IMR-90 (cell line): ENCODE measurements at regions not wholly inside any gene's neighbourhood (a gene's known extent, or its start where the extent isn't known, plus 50 kb on each side); places are given as distances from the start of the nearest gene placed in this dataset.

Experiments used
- ATAC-seq: fragments of 200-7000 bp; cut with Tn5 transposase; 2 replicates; pipeline ENCODE4 v1.9.1; 2020; ENCODE audit warnings: low read depth, mild to moderate bottlenecking, moderate library complexity
- BruUV-seq: library from RNA; stranded (reverse); fragments of 400-500 nt; replicated peaks from 2 replicates; lab custom pipeline; 2021; lab: Mats Ljungman, UMichigan
- CTCF ChIA-PET: fragments of 300-600 bp; formaldehyde crosslinking; extraction: SDS; loops from one replicate; lab custom pipeline; 2021; ENCODE audit warnings: antibody characterized with exemption; lab: Yijun Ruan, JAX
- POLR2A ChIA-PET: fragments of 300-600 bp; sonication (Branson Sonifier 250); formaldehyde crosslinking; loops from one replicate; lab custom pipeline; 2022; ENCODE audit warnings: antibody characterized with exemption; ENCODE audit not compliant: unreplicated experiment; lab: Charles Lee
- DNase-seq: peaks from one replicate; pipeline ENCODE4 v3.0.0; 2013
- H2AFZ ChIP-seq: replicated peaks from 2 replicates; pipeline ENCODE3; 2013; ENCODE audit warnings: low read length, mild to moderate bottlenecking; ENCODE audit not compliant: poor library complexity
- H2AK5ac ChIP-seq: 2 replicates; pipeline ENCODE4 v1.6.1; 2013; ENCODE audit warnings: low read depth, low read length, inconsistent platforms
- H2AK9ac ChIP-seq: replicated peaks from 2 replicates; pipeline ENCODE3; 2013; ENCODE audit warnings: mild to moderate bottlenecking, low read depth, low read length, moderate library complexity; ENCODE audit not compliant: poor library complexity
- H2BK120ac ChIP-seq: 2 replicates; pipeline ENCODE4 v1.6.1; 2013; ENCODE audit warnings: low read depth, low read length, inconsistent platforms
- H2BK15ac ChIP-seq: 3 replicates; pipeline ENCODE4 v1.6.1; 2013; ENCODE audit warnings: low read depth, low read length, inconsistent platforms
- H2BK20ac ChIP-seq: 2 replicates; pipeline ENCODE4 v1.6.1; 2013; ENCODE audit warnings: low read depth, mild to moderate bottlenecking, inconsistent platforms, low read length, moderate library complexity
- H2BK5ac ChIP-seq: 2 replicates; pipeline ENCODE4 v1.6.1; 2013; ENCODE audit warnings: mild to moderate bottlenecking, low read depth, low read length, inconsistent platforms; ENCODE audit not compliant: poor library complexity, severe bottlenecking
- H3K14ac ChIP-seq: replicated peaks from 2 replicates; pipeline ENCODE4 v1.6.1; 2013; ENCODE audit warnings: low read depth, low read length, inconsistent platforms
- H3K18ac ChIP-seq: 2 replicates; pipeline ENCODE4 v1.6.1; 2013; ENCODE audit warnings: low read depth, low read length, control low read depth
- H3K23ac ChIP-seq: 2 replicates; pipeline ENCODE4 v1.6.1; 2013; ENCODE audit warnings: low read depth, low read length, inconsistent platforms
- H3K27ac ChIP-seq: 2 replicates; pipeline ENCODE4 v1.5.1; 2013; ENCODE audit warnings: mild to moderate bottlenecking, control low read depth, low read length; ENCODE audit not compliant: insufficient read depth
- H3K27me3 ChIP-seq: 2 replicates; pipeline ENCODE4 v1.6.1; 2013; ENCODE audit warnings: low read length; ENCODE audit not compliant: control insufficient read depth, insufficient read depth
- H3K36me3 ChIP-seq: 2 replicates; pipeline ENCODE4 v1.6.1; 2013; ENCODE audit warnings: low read length, mixed read lengths; ENCODE audit not compliant: control insufficient read depth, insufficient read depth
- H3K4ac ChIP-seq: 2 replicates; pipeline ENCODE4 v1.6.1; 2013; ENCODE audit warnings: low read depth, low read length, inconsistent platforms
- H3K4me1 ChIP-seq: 2 replicates; pipeline ENCODE4 v1.6.1; 2013; ENCODE audit warnings: low read length, mixed read lengths; ENCODE audit not compliant: control insufficient read depth, insufficient read depth
- H3K4me2 ChIP-seq: 2 replicates; pipeline ENCODE4 v1.6.1; 2013; ENCODE audit warnings: low read depth, mild to moderate bottlenecking, control low read depth, low read length, moderate library complexity
- H3K4me3 ChIP-seq: 2 replicates; pipeline ENCODE4 v1.5.1; 2013; ENCODE audit warnings: low read depth, mild to moderate bottlenecking, control low read depth, low read length, moderate library complexity; ENCODE audit not compliant: insufficient read depth
- H3K56ac ChIP-seq: 2 replicates; pipeline ENCODE4 v1.6.1; 2013; ENCODE audit warnings: low read length, inconsistent platforms; ENCODE audit not compliant: insufficient read depth; ENCODE audit errors: extremely low read depth
- H3K79me1 ChIP-seq, 2 experiments: 2 replicates each; pipeline ENCODE4 v1.6.1; 2013; ENCODE audit warnings: low read length in 2 of 2, inconsistent platforms in 1 of 2, low read depth in 1 of 2
- H3K9ac ChIP-seq: 2 replicates; pipeline ENCODE4 v1.6.1; 2013; ENCODE audit warnings: low read depth, low read length, control low read depth
- H3K9me1 ChIP-seq: 2 replicates; pipeline ENCODE4 v1.6.1; 2013; ENCODE audit warnings: low read length, inconsistent platforms; ENCODE audit not compliant: insufficient read depth
- H3K9me3 ChIP-seq: 2 replicates; pipeline ENCODE4 v1.6.1; 2013; ENCODE audit warnings: low read length; ENCODE audit not compliant: control insufficient read depth, insufficient read depth
- H4K20me1 ChIP-seq: 2 replicates; pipeline ENCODE4 v1.6.1; 2013; ENCODE audit warnings: low read length, inconsistent platforms; ENCODE audit not compliant: insufficient read depth
- H4K5ac ChIP-seq: 2 replicates; pipeline ENCODE4 v1.6.1; 2013; ENCODE audit warnings: mild to moderate bottlenecking, low read depth, low read length, control low read depth
- H4K8ac ChIP-seq, 2 experiments: 2 replicates each; pipeline ENCODE4 v1.6.1; 2013; ENCODE audit warnings: low read depth in 2 of 2, low read length in 2 of 2, control low read depth in 1 of 2, inconsistent platforms in 1 of 2
- H4K91ac ChIP-seq: 2 replicates; pipeline ENCODE4 v1.6.1; 2013; ENCODE audit warnings: low read depth, low read length, inconsistent platforms; ENCODE audit not compliant: insufficient read depth
- BHLHE40 ChIP-seq: fragments of 150-350 bp; IDR thresholded peaks from 2 replicates; pipeline ENCODE4 v1.6.1; 2016; ENCODE audit warnings: mild to moderate bottlenecking, low read depth, low read length
- CEBPB ChIP-seq: IDR thresholded peaks from 2 replicates; pipeline ENCODE4 v1.6.1; 2012; ENCODE audit warnings: low read depth, low read length, improper control_type of control experiment
- CHD1 ChIP-seq: IDR thresholded peaks from 2 replicates; pipeline ENCODE4 v1.6.1; 2012; ENCODE audit warnings: low read depth, low read length, improper control_type of control experiment
- FOS ChIP-seq: fragments of 150-350 bp; IDR thresholded peaks from 2 replicates; pipeline ENCODE4 v1.6.1; 2016; ENCODE audit warnings: low read depth, low read length
- MAFK ChIP-seq: IDR thresholded peaks from 2 replicates; pipeline ENCODE4 v1.6.1; 2012; ENCODE audit warnings: low read depth, low read length, improper control_type of control experiment
- MAZ ChIP-seq: IDR thresholded peaks from 2 replicates; pipeline ENCODE4 v1.6.1; 2012; ENCODE audit warnings: low read depth, mild to moderate bottlenecking, low read length, improper control_type of control experiment, moderate library complexity, borderline replicate concordance
- MXI1 ChIP-seq: IDR thresholded peaks from 2 replicates; pipeline ENCODE4 v1.6.1; 2012; ENCODE audit warnings: low read depth, mild to moderate bottlenecking, low read length, moderate library complexity, borderline replicate concordance
- NFE2L2 ChIP-seq: fragments of 150-350 bp; IDR thresholded peaks from 2 replicates; pipeline ENCODE4 v1.6.1; 2016; ENCODE audit warnings: low read depth, mild to moderate bottlenecking, low read length
- POLR2A ChIP-seq: IDR thresholded peaks from 2 replicates; pipeline ENCODE4 v1.6.1; 2012; ENCODE audit warnings: mild to moderate bottlenecking, low read depth, low read length
- RAD21 ChIP-seq: IDR thresholded peaks from 2 replicates; pipeline ENCODE4 v1.6.1; 2012; ENCODE audit warnings: low read length, improper control_type of control experiment
- RCOR1 ChIP-seq: IDR thresholded peaks from 2 replicates; pipeline ENCODE4 v1.6.1; 2012; ENCODE audit warnings: mild to moderate bottlenecking, low read length, improper control_type of control experiment; ENCODE audit not compliant: insufficient replicate concordance
- RFX5 ChIP-seq: IDR thresholded peaks from 2 replicates; pipeline ENCODE4 v1.8.0; 2012; ENCODE audit warnings: low read depth, mild to moderate bottlenecking, low read length, moderate library complexity
- WGBS, 2 experiments: methylation state at CpG; one replicate each; pipeline versions ENCODE4 v1.1.5 to v1.1.7; 2013; ENCODE audit warnings: missing lambda C conversion rate in 2 of 2; ENCODE audit not compliant: insufficient read length in 1 of 2; ENCODE audit errors: extremely low coverage in 2 of 2; 5-methylcytosine and 5-hydroxymethylcytosine counted together
- dilution Hi-C: fragments of 300-500 bp; cut with HindIII; formaldehyde crosslinking; loops from one replicate; pipeline ENCODE4 v1.14.3; 2018; ENCODE audit warnings: low sequenced_read_pairs; ENCODE audit not compliant: unreplicated experiment
- in situ Hi-C: fragments of 300-500 bp; cut with MboI; formaldehyde crosslinking; loops from 3 replicates; pipeline ENCODE4 v1.14.3; 2019; ENCODE audit warnings: low sequenced_read_pairs, inconsistent platforms, mixed read lengths
- intact Hi-C: fragments of 100-400 bp; cut with micrococcal nuclease; formaldehyde crosslinking; loops from 2 replicates; pipeline ENCODE4 v1.10.0; 2022
- TF ChIP-seq, protein P1 (sequence below): fragments of 150-350 bp; IDR thresholded peaks from 2 replicates; pipeline ENCODE4 v1.6.1; 2017; ENCODE audit warnings: mild to moderate bottlenecking, antibody characterized with exemption, low read length, low read depth
- TF ChIP-seq, protein P2 (sequence below): conservative IDR thresholded peaks from 2 replicates; pipeline ENCODE4 v1.5.1; 2012; ENCODE audit warnings: mild to moderate bottlenecking, low read depth, low read length, improper control_type of control experiment
- TF ChIP-seq, protein P3 (sequence below): fragments of 150-350 bp; IDR thresholded peaks from 2 replicates; pipeline ENCODE4 v1.6.1; 2016; ENCODE audit warnings: low read depth, mild to moderate bottlenecking, low read length, moderate library complexity, borderline replicate concordance

DNA sequence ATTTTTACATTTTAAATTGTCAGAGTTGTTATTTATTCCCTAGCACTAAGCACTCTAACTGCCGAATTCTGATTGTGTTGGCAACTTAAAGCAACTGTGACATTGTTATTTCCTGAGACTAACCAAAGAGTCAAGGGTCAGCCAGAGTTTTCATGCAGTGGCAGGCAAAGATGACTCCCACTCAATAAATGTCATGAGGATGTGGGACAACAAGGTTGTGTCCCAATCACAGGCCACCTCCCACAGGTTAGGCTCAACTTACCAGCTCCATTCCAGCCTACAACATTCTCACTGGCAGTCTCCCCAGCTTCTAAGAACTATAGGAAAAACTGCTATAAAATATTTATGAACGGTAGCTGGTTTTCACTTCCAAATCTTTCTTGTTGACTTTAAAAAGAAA, 80.1 kb downstream of the RSL24D1 start:
- no peak for TF ChIP-seq MXI1
- TF ChIP-seq MAZ = no peak
- TF ChIP-seq NFE2L2 = no peak
- no peak for TF ChIP-seq RFX5
- TF ChIP-seq, protein P1, sequence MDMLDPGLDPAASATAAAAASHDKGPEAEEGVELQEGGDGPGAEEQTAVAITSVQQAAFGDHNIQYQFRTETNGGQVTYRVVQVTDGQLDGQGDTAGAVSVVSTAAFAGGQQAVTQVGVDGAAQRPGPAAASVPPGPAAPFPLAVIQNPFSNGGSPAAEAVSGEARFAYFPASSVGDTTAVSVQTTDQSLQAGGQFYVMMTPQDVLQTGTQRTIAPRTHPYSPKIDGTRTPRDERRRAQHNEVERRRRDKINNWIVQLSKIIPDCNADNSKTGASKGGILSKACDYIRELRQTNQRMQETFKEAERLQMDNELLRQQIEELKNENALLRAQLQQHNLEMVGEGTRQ = no peak
- no peak for TF ChIP-seq RCOR1
- no peak for TF ChIP-seq MAFK
- TF ChIP-seq BHLHE40 = no peak
- TF ChIP-seq CHD1 = no peak
- TF ChIP-seq, protein P2, sequence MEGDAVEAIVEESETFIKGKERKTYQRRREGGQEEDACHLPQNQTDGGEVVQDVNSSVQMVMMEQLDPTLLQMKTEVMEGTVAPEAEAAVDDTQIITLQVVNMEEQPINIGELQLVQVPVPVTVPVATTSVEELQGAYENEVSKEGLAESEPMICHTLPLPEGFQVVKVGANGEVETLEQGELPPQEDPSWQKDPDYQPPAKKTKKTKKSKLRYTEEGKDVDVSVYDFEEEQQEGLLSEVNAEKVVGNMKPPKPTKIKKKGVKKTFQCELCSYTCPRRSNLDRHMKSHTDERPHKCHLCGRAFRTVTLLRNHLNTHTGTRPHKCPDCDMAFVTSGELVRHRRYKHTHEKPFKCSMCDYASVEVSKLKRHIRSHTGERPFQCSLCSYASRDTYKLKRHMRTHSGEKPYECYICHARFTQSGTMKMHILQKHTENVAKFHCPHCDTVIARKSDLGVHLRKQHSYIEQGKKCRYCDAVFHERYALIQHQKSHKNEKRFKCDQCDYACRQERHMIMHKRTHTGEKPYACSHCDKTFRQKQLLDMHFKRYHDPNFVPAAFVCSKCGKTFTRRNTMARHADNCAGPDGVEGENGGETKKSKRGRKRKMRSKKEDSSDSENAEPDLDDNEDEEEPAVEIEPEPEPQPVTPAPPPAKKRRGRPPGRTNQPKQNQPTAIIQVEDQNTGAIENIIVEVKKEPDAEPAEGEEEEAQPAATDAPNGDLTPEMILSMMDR = no peak
- TF ChIP-seq, protein P3, sequence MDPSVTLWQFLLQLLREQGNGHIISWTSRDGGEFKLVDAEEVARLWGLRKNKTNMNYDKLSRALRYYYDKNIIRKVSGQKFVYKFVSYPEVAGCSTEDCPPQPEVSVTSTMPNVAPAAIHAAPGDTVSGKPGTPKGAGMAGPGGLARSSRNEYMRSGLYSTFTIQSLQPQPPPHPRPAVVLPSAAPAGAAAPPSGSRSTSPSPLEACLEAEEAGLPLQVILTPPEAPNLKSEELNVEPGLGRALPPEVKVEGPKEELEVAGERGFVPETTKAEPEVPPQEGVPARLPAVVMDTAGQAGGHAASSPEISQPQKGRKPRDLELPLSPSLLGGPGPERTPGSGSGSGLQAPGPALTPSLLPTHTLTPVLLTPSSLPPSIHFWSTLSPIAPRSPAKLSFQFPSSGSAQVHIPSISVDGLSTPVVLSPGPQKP = no peak
- no peak for TF ChIP-seq CEBPB
- no peak for TF ChIP-seq RAD21
- no peak for TF ChIP-seq FOS
- TF ChIP-seq POLR2A = no peak
- no peak overlapping the region for H3K27ac ChIP-seq
- WGBS, 2 experiments = no CpG with 5 or more reads among the region's 2 CpGs
- no peak overlapping the region for H2BK15ac ChIP-seq
- H3K18ac ChIP-seq = no peak overlapping the region
- no peak overlapping the region for H4K8ac ChIP-seq
- no peak for ATAC-seq
- no peak overlapping the region for H4K91ac ChIP-seq
- no peaks in the 10 kb centered on the region for H3K36me3 ChIP-seq
- no peaks in the 10 kb centered on the region for H4K20me1 ChIP-seq
- no peaks in the 10 kb centered on the region for H3K79me1 ChIP-seq
- H3K9ac ChIP-seq = no peak overlapping the region
- H4K5ac ChIP-seq = no peak overlapping the region
- H3K14ac ChIP-seq = no peak overlapping the region
- no peaks in the 10 kb centered on the region for H3K9me1 ChIP-seq
- dilution Hi-C loops = no loop called here
- H2AFZ ChIP-seq = no peak overlapping the region
- no peak overlapping the region for H3K4me3 ChIP-seq
- no peak overlapping the region for H2BK20ac ChIP-seq
- ChIA-PET POLR2A (no interaction called here), CTCF (no interaction called here)
- no peaks in the 10 kb centered on the region for H3K4me1 ChIP-seq
- no peak overlapping the region for H2BK5ac ChIP-seq
- DNase-seq = no peak
- H3K23ac ChIP-seq = no peak overlapping the region
- H3K4ac ChIP-seq = no peak overlapping the region
- H3K27me3 ChIP-seq = no peaks in the 10 kb centered on the region
- BruUV-seq = no TSS peak
- H3K9me3 ChIP-seq = no peaks in the 10 kb centered on the region
- H2BK120ac ChIP-seq = no peak overlapping the region
- no peak overlapping the region for H3K4me2 ChIP-seq
- H2AK9ac ChIP-seq = no peak overlapping the region
- H3K56ac ChIP-seq = no peak overlapping the region
- H2AK5ac ChIP-seq = no peak overlapping the region
- in situ Hi-C loops = no loop called here
- intact Hi-C loops = no loop called here
